ENCODE measurements at regions not wholly inside any gene's neighbourhood (a gene's known extent, or its start where the extent isn't known, plus 50 kb on each side); places are given as distances from the start of the nearest gene placed in this dataset.

DNA sequence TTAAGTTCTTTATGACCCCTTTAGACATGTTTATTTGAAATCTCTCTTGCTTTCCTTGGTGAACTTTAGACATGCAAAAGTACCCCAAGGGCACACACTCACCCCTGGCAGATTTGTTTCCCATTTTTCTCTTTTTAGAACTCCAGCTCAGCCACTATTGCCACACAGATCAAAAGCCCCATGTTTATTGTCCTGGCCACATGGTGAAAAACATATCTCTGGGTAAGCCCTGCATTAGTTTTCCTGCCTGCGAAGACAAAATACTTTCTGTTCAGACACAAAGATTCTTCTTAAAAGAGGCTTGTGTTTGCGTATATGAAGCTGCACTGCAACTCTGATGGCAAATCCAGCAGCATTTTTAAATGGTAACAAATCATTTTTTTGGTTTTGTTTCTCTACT lies 200.0 kb downstream of the POLR1F start:
- TF ChIP-seq, protein P1, sequence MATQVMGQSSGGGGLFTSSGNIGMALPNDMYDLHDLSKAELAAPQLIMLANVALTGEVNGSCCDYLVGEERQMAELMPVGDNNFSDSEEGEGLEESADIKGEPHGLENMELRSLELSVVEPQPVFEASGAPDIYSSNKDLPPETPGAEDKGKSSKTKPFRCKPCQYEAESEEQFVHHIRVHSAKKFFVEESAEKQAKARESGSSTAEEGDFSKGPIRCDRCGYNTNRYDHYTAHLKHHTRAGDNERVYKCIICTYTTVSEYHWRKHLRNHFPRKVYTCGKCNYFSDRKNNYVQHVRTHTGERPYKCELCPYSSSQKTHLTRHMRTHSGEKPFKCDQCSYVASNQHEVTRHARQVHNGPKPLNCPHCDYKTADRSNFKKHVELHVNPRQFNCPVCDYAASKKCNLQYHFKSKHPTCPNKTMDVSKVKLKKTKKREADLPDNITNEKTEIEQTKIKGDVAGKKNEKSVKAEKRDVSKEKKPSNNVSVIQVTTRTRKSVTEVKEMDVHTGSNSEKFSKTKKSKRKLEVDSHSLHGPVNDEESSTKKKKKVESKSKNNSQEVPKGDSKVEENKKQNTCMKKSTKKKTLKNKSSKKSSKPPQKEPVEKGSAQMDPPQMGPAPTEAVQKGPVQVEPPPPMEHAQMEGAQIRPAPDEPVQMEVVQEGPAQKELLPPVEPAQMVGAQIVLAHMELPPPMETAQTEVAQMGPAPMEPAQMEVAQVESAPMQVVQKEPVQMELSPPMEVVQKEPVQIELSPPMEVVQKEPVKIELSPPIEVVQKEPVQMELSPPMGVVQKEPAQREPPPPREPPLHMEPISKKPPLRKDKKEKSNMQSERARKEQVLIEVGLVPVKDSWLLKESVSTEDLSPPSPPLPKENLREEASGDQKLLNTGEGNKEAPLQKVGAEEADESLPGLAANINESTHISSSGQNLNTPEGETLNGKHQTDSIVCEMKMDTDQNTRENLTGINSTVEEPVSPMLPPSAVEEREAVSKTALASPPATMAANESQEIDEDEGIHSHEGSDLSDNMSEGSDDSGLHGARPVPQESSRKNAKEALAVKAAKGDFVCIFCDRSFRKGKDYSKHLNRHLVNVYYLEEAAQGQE (IDR thresholded peaks at IDR 0.05): no peak
- TF ChIP-seq RNF2 (IDR thresholded peaks at IDR 0.05; ENCODE audit: borderline replicate concordance, low read depth) (no peak), EP300 (IDR thresholded peaks at IDR 0.05) (no peak), MAFK (IDR thresholded peaks at IDR 0.05; ENCODE audit: partially characterized antibody) (no peak), CBX8 (IDR thresholded peaks at IDR 0.05) (no peak), NPAS2 (CRISPR knock-in tag; IDR thresholded peaks at IDR 0.05; ENCODE audit: borderline replicate concordance) (no peak), SMC3 (IDR thresholded peaks at IDR 0.05) (no peak), HDAC2 (IDR thresholded peaks at IDR 0.05) (no peak)
- TF ChIP-seq, protein P2, sequence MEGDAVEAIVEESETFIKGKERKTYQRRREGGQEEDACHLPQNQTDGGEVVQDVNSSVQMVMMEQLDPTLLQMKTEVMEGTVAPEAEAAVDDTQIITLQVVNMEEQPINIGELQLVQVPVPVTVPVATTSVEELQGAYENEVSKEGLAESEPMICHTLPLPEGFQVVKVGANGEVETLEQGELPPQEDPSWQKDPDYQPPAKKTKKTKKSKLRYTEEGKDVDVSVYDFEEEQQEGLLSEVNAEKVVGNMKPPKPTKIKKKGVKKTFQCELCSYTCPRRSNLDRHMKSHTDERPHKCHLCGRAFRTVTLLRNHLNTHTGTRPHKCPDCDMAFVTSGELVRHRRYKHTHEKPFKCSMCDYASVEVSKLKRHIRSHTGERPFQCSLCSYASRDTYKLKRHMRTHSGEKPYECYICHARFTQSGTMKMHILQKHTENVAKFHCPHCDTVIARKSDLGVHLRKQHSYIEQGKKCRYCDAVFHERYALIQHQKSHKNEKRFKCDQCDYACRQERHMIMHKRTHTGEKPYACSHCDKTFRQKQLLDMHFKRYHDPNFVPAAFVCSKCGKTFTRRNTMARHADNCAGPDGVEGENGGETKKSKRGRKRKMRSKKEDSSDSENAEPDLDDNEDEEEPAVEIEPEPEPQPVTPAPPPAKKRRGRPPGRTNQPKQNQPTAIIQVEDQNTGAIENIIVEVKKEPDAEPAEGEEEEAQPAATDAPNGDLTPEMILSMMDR (IDR thresholded peaks at IDR 0.05): no peak

All from A549 (cell line).